ENCODE measurements at regions not wholly inside any gene's neighbourhood (a gene's known extent, or its start where the extent isn't known, plus 50 kb on each side); places are given as distances from the start of the nearest gene placed in this dataset.

GRCh38 chr13:21318891-21319532, 140.1 kb downstream of the ZDHHC20 start:
- peak; percentile 42 for DNase-seq (ENCODE audit: low read depth, low spot score)

GRCh38 chr13:21319869-21320641, 139.0 kb downstream of the ZDHHC20 start:
- DNase-seq (ENCODE audit: low read depth, low spot score) = no peak

- DNase-seq (ENCODE audit: low read depth, low spot score) = no peak
Observed at GRCh38 chr13:21320642-21321034, 138.5 kb downstream of the ZDHHC20 start.

GRCh38 chr13:21321269-21321668, 137.8 kb downstream of the ZDHHC20 start:
- DNase-seq (ENCODE audit: low read depth, low spot score) = no peak

- DNase-seq (ENCODE audit: low read depth, low spot score) = no peak
Observed at GRCh38 chr13:21322327-21322965, 136.7 kb downstream of the ZDHHC20 start.
